Esophagus (tissue), 2 donors: ENCODE measurements at regions not wholly inside any gene's neighbourhood (a gene's known extent, or its start where the extent isn't known, plus 50 kb on each side); places are given as distances from the start of the nearest gene placed in this dataset.

Source experiments
- H3K27ac ChIP-seq, 2 donors: one replicate each; pipeline ENCODE4 v1.5.1; 2013; ENCODE audit warnings: low read depth in 2 of 2, mild to moderate bottlenecking in 2 of 2, inconsistent platforms in 1 of 2, low read length in 1 of 2, moderate library complexity in 1 of 2
- H3K27me3 ChIP-seq, 2 donors: one replicate each; pipeline ENCODE4 v1.6.1; 2013; ENCODE audit warnings: low read length in 2 of 2, control low read depth in 1 of 2, mild to moderate bottlenecking in 1 of 2; ENCODE audit not compliant: insufficient read depth in 2 of 2, control insufficient read depth in 1 of 2
- H3K36me3 ChIP-seq, 2 donors: one replicate each; pipeline ENCODE4 v1.6.1; 2013; ENCODE audit warnings: low read length in 1 of 2; ENCODE audit not compliant: control insufficient read depth in 2 of 2, insufficient read depth in 2 of 2
- H3K4me1 ChIP-seq, 2 donors: one replicate each; pipeline ENCODE4 v1.6.1; 2013; ENCODE audit warnings: low read length in 1 of 2; ENCODE audit not compliant: control insufficient read depth in 2 of 2, insufficient read depth in 2 of 2
- H3K4me3 ChIP-seq, 2 donors: one replicate each; pipeline ENCODE4 v1.5.1; 2013; ENCODE audit warnings: low read length in 2 of 2, mild to moderate bottlenecking in 2 of 2, low read depth in 1 of 2, moderate library complexity in 1 of 2
- H3K9me3 ChIP-seq, 2 donors: one replicate each; pipeline ENCODE4 v1.6.1; 2013; ENCODE audit warnings: mild to moderate bottlenecking in 2 of 2, low read depth in 1 of 2, low read length in 1 of 2, moderate library complexity in 1 of 2; ENCODE audit not compliant: control insufficient read depth in 2 of 2, insufficient read depth in 1 of 2
- WGBS, 2 donors: extraction: QIAGEN DNeasy Blood & Tissue Kit; methylation state at CpG; one replicate each; pipeline ENCODE4 v1.1.7; 2013; 5-methylcytosine and 5-hydroxymethylcytosine counted together
- donor health status: healthy with polysubstance abuse.
- donor health status: Bipolar disorder and iron deficiency.

GRCh38 chr5:21184581-21184980 is 1196.6 kb upstream of the CDH18 start:
- no peaks in the 10 kb centered on the region for H3K36me3 ChIP-seq
- H3K27me3 ChIP-seq: no peaks in the 10 kb centered on the region
- no peak overlapping the region for H3K4me3 ChIP-seq
- H3K9me3 ChIP-seq: no peaks in the 10 kb centered on the region
- H3K27ac ChIP-seq: no peak overlapping the region
- H3K4me1 ChIP-seq: no peaks in the 10 kb centered on the region
- WGBS, 2 donors: 84 to 87% methylated on average over 4 of the region's 4 CpGs

DNA sequence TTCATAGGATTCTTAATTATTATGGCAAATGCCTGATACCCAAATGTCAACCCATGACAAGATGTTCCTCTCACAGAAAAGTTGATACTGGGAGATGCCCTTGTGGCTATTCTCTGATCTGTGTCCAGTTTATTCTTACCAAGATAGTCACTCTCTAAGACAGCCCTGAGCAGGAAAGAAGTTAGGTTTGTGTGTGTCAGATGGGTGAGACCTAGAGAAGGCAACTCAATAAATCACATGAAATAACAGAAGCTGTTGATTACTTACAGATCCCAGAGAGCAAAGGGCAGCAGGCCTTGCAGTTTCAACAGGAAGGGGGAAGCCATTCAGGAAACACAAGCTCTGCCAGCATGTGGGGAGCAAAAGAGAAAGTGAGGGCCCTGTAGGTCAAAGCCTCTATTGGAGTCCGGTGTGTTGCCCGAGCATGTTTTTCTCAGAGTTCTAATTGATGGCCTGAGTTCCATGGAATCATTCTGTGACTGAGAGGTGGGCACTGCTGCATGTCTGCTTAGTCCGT is 1193.7 kb upstream of the CDH18 start:
- Histone ChIP-seq H3K4me3 (no peak overlapping the region), H3K27ac (no peak overlapping the region), H3K9me3 (no peaks in the 10 kb centered on the region), H3K27me3 (no peaks in the 10 kb centered on the region), H3K36me3 (no peaks in the 10 kb centered on the region), H3K4me1 (no peaks in the 10 kb centered on the region)
- 67 to 75% methylated on average over 3 of the region's 3 CpGs for whole genome bisulfite sequencing, 2 donors

DNA sequence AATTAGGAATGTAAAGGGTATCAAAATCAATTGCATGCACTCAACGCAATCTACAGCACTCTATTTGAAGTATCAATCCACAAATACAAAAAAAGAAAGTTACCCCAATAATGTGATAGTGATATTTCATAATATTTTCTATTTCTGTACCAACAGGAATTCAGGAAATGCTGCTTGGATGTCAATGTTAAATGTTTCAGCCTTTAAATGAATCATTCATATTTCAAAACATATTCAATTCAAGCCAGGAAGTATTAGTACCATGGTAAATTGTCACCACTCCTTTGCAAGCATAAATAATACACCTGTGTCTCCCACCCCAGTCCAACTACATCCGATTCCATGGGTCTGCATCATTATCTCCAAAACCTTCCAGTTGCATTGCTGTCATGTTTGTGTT is 1185.5 kb upstream of the CDH18 start:
- 81 to 88% methylated on average over 2 of the region's 2 CpGs for WGBS, 2 donors
- Histone ChIP-seq H3K4me1 (no peaks in the 10 kb centered on the region), H3K4me3 (no peak overlapping the region), H3K27ac (no peak overlapping the region), H3K9me3 (no peaks in the 10 kb centered on the region), H3K36me3 (no peaks in the 10 kb centered on the region), H3K27me3 (no peaks in the 10 kb centered on the region)

DNA sequence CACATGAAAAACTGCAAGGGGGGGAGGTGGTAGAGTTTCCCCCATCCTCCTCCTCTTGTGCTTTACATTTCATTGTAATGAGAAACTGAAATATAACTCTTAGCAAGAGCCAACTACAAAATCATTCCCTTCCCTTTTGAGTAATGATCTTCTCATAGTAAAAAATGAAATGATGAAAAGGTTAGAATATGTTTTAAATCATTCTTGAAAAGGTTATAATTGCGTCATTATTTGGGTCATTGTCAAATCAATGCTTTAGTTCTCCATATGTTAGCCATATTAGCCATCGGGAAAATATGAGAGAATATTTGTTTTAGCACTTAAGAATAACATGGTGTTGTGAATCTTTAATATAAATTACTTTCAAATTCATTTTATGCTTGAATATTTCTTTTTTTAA is 1185.0 kb upstream of the CDH18 start:
- H3K27me3 ChIP-seq: no peaks in the 10 kb centered on the region
- 69 to 78% methylated on average over 2 of the region's 2 CpGs for WGBS, 2 donors
- no peaks in the 10 kb centered on the region for H3K4me1 ChIP-seq
- H3K36me3 ChIP-seq: no peaks in the 10 kb centered on the region
- H3K4me3 ChIP-seq: no peak overlapping the region
- no peak overlapping the region for H3K27ac ChIP-seq
- no peaks in the 10 kb centered on the region for H3K9me3 ChIP-seq

GRCh38 chr5:21171038-21171437 is 1183.0 kb upstream of the CDH18 start:
- no peak overlapping the region for H3K4me3 ChIP-seq
- H3K27me3 ChIP-seq: no peaks in the 10 kb centered on the region
- H3K27ac ChIP-seq: no peak overlapping the region
- no peaks in the 10 kb centered on the region for H3K9me3 ChIP-seq
- H3K36me3 ChIP-seq: no peaks in the 10 kb centered on the region
- H3K4me1 ChIP-seq: no peaks in the 10 kb centered on the region

- 83 to 84% methylated on average over 2 of the region's 2 CpGs for WGBS, 2 donors
- Histone ChIP-seq H3K4me3 (no peak overlapping the region), H3K4me1 (no peaks in the 10 kb centered on the region), H3K9me3 (no peaks in the 10 kb centered on the region), H3K27me3 (no peaks in the 10 kb centered on the region), H3K36me3 (no peaks in the 10 kb centered on the region), H3K27ac (no peak overlapping the region)
Observed at GRCh38 chr5:21168557-21168956, 1180.6 kb upstream of the CDH18 start.

DNA sequence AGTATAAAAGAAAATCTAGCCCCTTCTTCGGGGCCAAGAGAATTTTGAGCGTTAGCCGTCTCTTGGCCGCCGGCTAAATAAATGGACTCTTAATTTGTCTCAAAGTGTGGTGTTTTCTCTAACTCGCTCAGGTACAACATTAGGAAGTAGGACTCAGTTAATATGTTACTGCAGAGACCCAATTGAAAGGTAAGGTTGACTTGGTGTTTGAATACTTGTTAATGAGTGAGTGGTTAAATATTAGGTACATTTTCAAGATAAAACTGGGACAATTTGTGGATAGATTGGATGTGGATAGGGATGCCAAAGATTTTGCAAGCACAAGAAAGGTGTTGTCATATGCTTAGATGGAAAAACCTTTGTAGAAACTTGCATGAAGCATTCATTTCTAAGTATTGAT is 1177.3 kb upstream of the CDH18 start:
- Histone ChIP-seq H3K4me1 (no peaks in the 10 kb centered on the region), H3K36me3 (no peaks in the 10 kb centered on the region), H3K4me3 (no peak overlapping the region), H3K27ac (no peak overlapping the region), H3K9me3 (no peaks in the 10 kb centered on the region), H3K27me3 (no peaks in the 10 kb centered on the region)
- 36 to 41% methylated on average over 6 of the region's 6 CpGs for WGBS, 2 donors

- H3K36me3 ChIP-seq: no peaks in the 10 kb centered on the region
- WGBS, 2 donors: 67 to 68% methylated on average over 4 of the region's 4 CpGs
- no peaks in the 10 kb centered on the region for H3K9me3 ChIP-seq
- H3K4me3 ChIP-seq: no peak overlapping the region
- H3K27me3 ChIP-seq: no peaks in the 10 kb centered on the region
- H3K4me1 ChIP-seq: no peaks in the 10 kb centered on the region
- no peak overlapping the region for H3K27ac ChIP-seq
Observed at GRCh38 chr5:21164425-21164824, 1176.4 kb upstream of the CDH18 start.

- Histone ChIP-seq H3K4me1 (no peaks in the 10 kb centered on the region), H3K4me3 (no peak overlapping the region), H3K9me3 (peaks cover 0 to under 1% of the 10 kb centered on the region in 2 donors), H3K27me3 (no peaks in the 10 kb centered on the region), H3K36me3 (no peaks in the 10 kb centered on the region), H3K27ac (no peak overlapping the region)
- 72 to 78% methylated on average over 3 of the region's 3 CpGs for WGBS, 2 donors
Observed at GRCh38 chr5:21159510-21160059, 1171.6 kb upstream of the CDH18 start.

DNA sequence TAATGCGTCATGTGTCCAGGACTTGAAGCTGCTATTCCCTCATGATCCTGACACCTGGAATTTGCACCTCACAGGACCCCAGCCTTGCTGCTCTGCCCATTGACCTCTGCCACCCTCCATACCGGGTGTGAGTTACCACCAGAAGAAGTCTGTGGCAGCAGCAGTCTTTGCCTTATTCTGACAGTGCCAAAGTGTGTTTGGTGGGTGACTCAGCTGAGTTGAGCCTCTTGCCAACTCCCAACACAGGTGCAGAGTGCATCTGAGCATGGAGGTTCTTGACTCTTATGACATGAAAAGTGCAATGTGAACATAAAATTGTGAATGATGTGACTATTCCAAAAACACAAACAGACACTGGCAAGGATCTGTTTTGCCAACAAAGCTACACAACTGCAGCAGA is 1166.5 kb upstream of the CDH18 start:
- H3K27ac ChIP-seq: no peak overlapping the region
- no peaks in the 10 kb centered on the region for H3K27me3 ChIP-seq
- peaks cover 0 to 2% of the 10 kb centered on the region in 2 donors for H3K9me3 ChIP-seq
- H3K4me3 ChIP-seq: no peak overlapping the region
- 79 to 84% methylated on average over 2 of the region's 2 CpGs for WGBS, 2 donors
- no peaks in the 10 kb centered on the region for H3K36me3 ChIP-seq
- H3K4me1 ChIP-seq: no peaks in the 10 kb centered on the region
